Inferior parietal cortex (tissue), 1 donor: ENCODE measurements at regions not wholly inside any gene's neighbourhood (a gene's known extent, or its start where the extent isn't known, plus 50 kb on each side); places are given as distances from the start of the nearest gene placed in this dataset.

Experiments used
- DNase-seq: peaks from one replicate; pipeline ENCODE4 v3.0.0-alpha.2; 2016; ENCODE audit errors: extremely low spot score

DNA sequence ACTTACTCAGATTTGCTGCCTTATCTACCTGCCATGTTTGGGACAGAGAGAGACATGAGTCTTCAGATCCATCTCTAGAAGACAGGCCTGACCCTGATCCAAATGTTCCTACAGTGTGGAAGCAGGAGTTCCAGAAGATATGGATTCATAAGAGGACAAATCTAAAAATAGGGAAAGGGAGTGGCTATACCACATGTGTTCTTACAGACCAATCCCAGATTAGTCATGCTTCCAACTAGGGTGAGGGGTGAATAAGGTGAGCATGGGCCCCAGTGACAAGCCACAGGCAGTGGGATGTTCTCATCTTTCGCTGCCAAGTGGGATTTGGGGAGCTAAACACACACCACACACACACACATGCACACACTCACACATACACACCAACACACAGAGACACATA is 670.7 kb upstream of the CITED2 start:
- no peak for DNase-seq

- DNase-seq: no peak
These were observed 670.2 kb upstream of the CITED2 start for GRCh38 chr6:140044626-140045025.

DNA sequence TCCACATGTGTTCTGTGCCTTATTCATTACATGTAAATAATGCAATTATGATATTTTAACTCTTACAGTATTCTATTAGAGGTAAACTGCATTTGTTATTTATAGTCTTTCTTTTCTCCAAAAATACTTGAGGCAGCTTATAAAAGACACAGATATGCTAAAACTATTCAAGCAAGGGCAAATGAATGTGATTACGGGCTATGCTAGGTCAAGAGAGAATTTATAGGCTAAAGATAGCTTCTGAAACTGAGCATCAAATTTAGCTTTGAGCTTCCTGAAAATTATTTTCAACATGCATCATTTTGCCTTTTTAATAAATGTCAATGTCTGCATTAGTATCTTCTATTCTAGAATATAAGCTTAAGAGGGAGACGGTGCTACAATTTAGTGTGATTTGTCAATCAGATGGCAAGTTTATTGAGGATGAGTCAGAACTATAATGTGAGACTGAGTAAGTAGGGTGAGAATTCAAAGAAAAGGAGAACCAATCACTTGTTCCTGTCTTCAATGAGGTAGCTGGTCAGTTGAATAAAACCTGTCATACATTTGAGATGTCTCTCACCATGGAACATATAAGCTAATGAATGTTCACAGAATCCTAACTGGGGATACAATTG is 669.4 kb upstream of the CITED2 start:
- DNase-seq: no peak

- no peak for DNase-seq
These were observed 668.9 kb upstream of the CITED2 start for GRCh38 chr6:140043357-140043756.

- no peak for DNase-seq
These were observed 667.3 kb upstream of the CITED2 start for GRCh38 chr6:140041571-140042332.

- DNase-seq: no peak
These were observed 666.6 kb upstream of the CITED2 start for GRCh38 chr6:140041056-140041455.

DNA sequence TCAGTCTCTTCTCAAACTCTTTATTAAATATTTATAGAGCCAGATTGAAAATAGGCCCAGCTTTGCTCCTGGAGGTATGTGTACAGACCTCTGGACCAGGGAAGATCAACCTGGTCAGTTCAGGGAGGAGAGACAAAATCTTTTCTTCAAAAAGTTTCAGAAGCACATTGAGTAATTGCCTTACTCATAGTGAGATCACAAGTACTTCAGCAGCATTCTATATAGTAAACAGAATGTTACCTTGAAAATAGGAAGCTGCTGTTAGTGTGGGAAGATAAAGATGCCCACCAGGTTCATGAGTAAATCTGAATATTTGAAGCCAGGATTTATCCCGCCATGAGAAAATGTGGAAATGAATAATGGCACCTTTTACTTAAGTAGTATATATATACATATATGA is 665.9 kb upstream of the CITED2 start:
- no peak for DNase-seq

- DNase-seq: no peak
These were observed 664.9 kb upstream of the CITED2 start for GRCh38 chr6:140039364-140039763.

DNA sequence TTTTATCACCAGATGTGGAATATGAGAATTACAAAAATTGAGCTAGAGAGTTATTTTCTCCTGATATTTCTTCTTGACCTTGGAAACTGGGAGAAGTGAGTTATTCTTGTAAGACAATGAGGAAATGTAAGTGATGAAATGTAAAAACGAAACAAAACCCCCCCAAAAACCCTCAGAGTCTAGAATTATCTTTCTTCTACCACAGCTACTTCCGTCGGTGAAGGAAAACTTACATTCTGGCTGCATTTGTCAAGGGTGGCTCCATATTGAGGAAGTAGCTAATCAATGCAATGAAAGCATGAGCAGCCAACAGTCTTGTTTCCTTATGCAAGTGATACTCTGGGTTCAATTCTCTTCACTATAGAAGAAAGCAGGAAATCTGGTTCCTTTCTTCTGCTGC is 661.7 kb upstream of the CITED2 start:
- no peak for DNase-seq

DNA sequence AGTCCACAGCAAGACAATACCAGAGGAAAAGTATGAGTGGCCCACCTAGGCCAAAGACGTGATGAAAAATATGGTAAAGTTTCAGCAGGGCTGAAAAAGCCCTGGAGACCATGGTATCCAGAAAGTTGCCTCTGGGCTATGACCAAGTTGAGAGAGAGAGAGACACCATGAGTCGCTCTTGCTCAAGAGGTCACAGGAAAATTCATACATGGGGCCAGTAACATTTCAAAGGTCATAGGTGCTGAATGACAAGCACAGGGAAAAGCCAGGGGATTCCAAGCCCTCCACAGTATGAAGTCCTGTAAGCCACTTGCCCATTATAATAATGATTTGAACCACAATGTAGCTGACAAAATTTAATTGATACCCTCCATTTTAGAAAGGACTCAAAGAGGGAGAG is 657.7 kb upstream of the CITED2 start:
- DNase-seq: no peak

GRCh38 chr6:140029551-140029950 is 655.1 kb upstream of the CITED2 start:
- DNase-seq: no peak

DNA sequence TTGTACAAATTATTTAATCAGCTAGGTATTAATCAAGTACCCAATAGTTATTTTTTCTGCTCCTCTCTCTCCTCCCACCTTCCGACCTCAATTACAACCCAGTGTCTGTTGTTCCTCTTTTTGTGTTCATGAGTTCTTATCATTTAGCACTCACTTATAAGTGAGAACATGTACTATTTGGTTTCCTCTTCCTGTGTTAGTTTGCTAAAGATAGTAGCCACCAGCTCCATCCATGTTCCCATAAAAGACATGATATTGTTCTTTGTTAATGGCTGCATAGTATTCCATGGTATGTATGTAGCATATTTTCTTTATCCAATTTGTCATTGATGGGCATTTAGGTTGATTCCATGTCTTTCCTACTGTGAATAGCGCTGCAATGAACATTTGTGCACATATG is 652.8 kb upstream of the CITED2 start:
- DNase-seq: no peak

DNA sequence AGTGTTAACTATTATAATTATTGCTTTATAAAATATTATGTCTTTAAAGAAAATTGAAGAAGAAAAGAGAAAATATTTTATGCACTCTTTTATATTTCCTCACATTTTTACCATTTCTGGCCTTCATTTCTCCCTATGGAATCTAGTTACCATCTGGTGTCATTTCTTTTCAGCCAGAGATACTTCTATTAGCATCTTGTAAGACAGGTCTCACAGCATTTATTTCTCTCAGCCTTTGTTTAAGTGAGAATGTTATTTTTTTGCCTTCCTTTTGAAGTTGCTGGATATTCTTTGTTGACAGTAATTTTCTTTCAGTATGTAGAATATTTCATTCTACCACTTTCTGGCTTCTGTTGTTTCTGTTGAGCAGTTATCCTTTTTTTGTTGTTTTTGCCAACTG is 652.1 kb upstream of the CITED2 start:
- DNase-seq: no peak

GRCh38 chr6:140025171-140025570 is 650.7 kb upstream of the CITED2 start:
- no peak for DNase-seq

DNA sequence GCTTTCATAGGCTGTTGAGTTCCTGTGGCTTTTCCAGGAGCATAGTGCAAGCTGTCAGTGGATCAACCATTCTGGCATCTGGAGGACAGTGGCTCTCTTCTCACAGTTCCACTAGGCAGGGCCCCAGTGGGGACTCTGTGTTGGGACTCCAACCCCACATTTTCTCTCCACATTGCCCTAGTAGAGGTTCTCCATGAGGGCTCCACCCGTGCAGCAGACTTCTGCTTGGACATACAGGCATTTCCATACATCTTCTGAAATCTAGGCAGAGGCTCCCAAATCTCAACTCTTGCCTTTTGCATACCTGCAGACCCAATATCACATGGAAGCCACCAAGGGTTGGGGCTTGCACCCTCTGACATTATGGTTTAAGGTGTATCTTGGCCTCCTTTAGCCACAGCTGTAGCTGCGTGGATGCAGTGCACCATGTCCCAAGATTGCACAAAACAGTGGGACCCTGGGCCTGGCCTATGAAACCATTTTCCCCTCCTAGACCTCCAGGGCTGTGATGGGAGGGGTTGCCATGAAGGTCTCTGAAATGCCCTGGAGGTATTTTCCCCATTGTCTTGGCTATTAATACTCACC is 645.9 kb upstream of the CITED2 start:
- no peak for DNase-seq

DNA sequence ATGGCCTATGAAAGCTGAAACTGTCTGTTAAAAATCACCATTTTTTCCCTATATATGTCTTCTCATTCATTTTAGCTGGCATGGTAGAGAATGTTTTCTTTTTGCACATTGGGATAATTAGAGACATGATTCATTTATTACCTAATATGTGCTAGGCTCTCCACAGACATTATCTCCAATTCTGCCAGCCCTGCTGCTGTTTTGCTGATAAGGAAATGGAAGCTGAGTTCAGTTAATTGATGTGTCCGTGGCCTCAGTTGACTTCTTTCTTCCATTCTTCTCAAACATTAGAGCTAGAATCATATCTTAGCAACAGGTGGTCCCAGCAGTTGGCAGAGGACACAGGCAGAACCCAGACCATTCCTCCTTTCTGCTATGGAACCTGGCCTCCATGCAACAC is 644.1 kb upstream of the CITED2 start:
- no peak for DNase-seq

- DNase-seq: no peak
These were observed 643.0 kb upstream of the CITED2 start for GRCh38 chr6:140017470-140017869.

- no peak for DNase-seq
These were observed 637.7 kb upstream of the CITED2 start for GRCh38 chr6:140012150-140012549.

DNA sequence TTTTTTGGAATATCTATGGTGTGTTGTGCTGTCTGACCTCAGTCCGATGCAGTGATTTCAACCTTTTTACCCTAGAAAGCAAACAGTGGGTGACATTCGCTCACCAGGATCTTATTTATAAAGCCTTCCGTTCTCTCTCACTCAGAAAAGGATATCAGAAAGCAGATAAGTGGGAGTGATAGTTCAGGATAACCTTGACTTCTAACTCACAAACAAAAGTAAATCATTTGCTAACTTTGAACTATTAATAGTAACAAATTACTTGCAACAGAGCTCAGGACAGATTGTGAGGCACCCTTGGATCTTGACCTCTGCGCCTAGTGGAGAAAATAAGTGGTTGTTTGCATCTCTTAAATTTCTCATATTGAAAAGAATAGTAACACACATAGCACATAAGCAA is 637.1 kb upstream of the CITED2 start:
- no peak for DNase-seq

DNA sequence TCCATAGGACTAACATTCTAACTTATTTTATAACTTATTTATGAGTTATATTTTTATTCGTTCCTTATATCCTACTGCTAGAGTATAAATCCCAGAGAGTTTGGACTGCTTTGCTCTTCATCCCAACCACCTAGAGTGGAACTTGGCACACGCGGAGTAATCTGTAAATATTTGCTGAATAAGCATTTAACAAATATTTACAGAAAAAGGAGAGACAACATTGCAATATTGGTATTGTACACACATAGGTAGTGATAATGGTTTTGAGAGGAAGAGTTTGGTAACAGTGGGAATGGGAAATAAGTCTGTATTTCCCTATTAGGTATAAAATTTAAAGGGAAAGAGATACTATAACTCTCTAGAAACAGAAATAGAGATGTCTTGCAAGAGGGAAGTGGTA is 634.8 kb upstream of the CITED2 start:
- DNase-seq: no peak

- DNase-seq: no peak
These were observed 633.1 kb upstream of the CITED2 start for GRCh38 chr6:140007525-140007924.

DNA sequence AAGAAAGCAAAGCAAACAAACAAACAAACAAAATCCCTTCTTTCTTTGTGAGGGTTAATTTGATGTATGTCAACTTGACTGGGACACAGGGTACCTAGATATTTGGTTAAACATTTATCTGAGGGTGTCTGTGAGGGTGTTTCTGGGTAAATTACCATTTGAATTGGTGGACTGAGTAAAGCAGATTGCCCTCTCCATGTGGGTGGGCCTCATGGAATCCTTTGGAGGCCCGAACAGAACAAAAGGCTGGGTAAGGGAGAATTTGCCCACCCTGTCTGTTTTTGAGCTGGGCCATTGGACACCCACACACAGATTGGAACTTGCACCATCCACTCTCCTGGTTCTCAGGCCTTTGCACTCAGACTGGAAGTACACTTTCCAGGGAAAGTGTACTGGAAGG is 628.8 kb upstream of the CITED2 start:
- no peak for DNase-seq

DNA sequence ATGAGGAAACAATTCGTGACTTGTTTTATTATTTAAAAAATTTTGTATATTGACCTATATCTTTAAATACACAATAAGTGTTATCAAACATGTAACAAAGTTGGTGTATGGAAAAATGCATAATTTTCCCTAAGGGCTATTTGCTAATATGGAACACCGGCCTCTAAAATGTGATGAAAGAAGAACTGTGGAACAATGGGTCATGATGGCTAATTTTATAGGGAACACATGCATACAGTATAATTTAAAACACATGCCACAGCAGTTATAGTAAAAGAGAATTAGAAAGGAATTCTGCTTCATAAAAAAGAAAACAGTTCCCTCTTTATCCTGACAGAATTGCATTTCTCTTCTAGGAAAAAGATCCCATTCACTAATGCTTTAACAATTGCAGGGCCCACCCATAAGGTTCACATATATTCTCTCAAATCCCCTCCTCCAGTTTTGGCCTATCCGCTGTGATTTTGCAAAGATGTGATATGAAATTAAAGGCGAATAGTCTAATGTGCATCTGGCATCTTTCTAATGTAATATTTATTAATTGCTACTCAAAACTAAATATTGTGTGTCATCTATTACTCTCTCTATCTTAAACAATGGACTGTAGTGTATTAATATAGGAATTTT is 628.1 kb upstream of the CITED2 start:
- no peak for DNase-seq
